ENCODE measurements at regions not wholly inside any gene's neighbourhood (a gene's known extent, or its start where the extent isn't known, plus 50 kb on each side); places are given as distances from the start of the nearest gene placed in this dataset.

DNA sequence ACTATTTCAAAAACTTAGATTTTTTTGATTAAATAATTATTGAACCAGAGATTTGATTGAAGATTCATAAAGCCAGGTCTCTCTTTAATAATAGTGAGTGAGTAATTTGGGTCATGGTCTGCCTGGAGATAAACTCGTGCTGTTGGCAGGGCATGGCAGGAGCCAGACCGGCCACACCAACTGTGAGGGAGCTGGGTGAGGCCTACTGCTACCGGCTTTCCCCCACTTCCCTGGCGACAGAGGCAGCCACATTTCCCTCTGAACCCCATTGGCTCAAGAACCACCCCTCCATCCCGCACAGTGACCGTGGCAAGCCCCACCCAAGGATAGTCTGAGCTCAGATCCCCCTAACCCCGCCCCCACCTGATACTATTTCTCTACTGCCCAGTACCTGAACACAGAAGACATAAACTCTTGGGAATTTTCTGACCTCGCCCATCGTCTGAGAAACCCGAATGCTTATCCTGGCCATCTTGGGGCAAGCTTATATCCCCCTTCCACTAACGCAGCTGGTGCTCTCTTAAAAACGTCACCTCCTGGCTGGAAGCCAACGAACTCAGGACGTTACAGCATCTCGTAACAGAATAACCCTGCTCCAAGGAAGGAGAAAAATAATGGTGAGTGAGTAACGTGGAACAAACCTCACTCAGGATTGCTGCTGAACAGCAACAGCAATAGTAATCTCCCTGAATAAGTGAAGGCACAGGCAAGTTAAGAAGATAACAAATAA is 627.6 kb upstream of the PCDH9 start:
- WGBS, result 72% methylated on average over 16 of the region's 16 CpGs
- DNase-seq (ENCODE audit: low spot score), result no peak
- Histone ChIP-seq H3K27ac (no peak overlapping the region), H3K36me3 (no peaks in the 10 kb centered on the region), H3K4me1 (replicated peaks) (no peaks in the 10 kb centered on the region), H3K9me3 (no peaks in the 10 kb centered on the region), H3K27me3 (replicated peaks; ENCODE audit: insufficient read depth) (no peaks in the 10 kb centered on the region), H3K4me3 (no peak overlapping the region)
- intact Hi-C loops (cut with DNase I), result no loop called here
- TF ChIP-seq, protein P1, sequence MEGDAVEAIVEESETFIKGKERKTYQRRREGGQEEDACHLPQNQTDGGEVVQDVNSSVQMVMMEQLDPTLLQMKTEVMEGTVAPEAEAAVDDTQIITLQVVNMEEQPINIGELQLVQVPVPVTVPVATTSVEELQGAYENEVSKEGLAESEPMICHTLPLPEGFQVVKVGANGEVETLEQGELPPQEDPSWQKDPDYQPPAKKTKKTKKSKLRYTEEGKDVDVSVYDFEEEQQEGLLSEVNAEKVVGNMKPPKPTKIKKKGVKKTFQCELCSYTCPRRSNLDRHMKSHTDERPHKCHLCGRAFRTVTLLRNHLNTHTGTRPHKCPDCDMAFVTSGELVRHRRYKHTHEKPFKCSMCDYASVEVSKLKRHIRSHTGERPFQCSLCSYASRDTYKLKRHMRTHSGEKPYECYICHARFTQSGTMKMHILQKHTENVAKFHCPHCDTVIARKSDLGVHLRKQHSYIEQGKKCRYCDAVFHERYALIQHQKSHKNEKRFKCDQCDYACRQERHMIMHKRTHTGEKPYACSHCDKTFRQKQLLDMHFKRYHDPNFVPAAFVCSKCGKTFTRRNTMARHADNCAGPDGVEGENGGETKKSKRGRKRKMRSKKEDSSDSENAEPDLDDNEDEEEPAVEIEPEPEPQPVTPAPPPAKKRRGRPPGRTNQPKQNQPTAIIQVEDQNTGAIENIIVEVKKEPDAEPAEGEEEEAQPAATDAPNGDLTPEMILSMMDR (IDR thresholded peaks at IDR 0.05), result no peak
- no peak for TF ChIP-seq POLR2AphosphoS5 (IDR thresholded peaks at IDR 0.05)
- TF ChIP-seq POLR2A (IDR thresholded peaks at IDR 0.05), result no peak

GRCh38 chr13:67856955-67857354 is 626.8 kb upstream of the PCDH9 start:
- Histone ChIP-seq H3K9me3 (no peaks in the 10 kb centered on the region), H3K27ac (no peak overlapping the region), H3K27me3 (replicated peaks; ENCODE audit: insufficient read depth) (no peaks in the 10 kb centered on the region), H3K36me3 (no peaks in the 10 kb centered on the region), H3K4me3 (no peak overlapping the region), H3K4me1 (replicated peaks) (no peaks in the 10 kb centered on the region)
- no peak for TF ChIP-seq POLR2A (IDR thresholded peaks at IDR 0.05)
- TF ChIP-seq, protein P1 (IDR thresholded peaks at IDR 0.05), result no peak
- no peak for TF ChIP-seq POLR2AphosphoS5 (IDR thresholded peaks at IDR 0.05)
- DNase-seq (ENCODE audit: low spot score), result no peak
- intact Hi-C loops (cut with DNase I), result no loop called here

- Histone ChIP-seq H3K4me1 (replicated peaks) (no peaks in the 10 kb centered on the region), H3K4me3 (no peak overlapping the region), H3K27ac (no peak overlapping the region), H3K9me3 (no peaks in the 10 kb centered on the region), H3K36me3 (no peaks in the 10 kb centered on the region), H3K27me3 (replicated peaks; ENCODE audit: insufficient read depth) (no peaks in the 10 kb centered on the region)
- TF ChIP-seq, protein P1 (IDR thresholded peaks at IDR 0.05), result no peak
- no peak for TF ChIP-seq POLR2AphosphoS5 (IDR thresholded peaks at IDR 0.05)
- intact Hi-C loops (cut with DNase I), result no loop called here
- WGBS, result 4% methylated on average over 4 of the region's 4 CpGs
- no peak for DNase-seq (ENCODE audit: low spot score)
Observed at GRCh38 chr13:67855741-67856238, 625.7 kb upstream of the PCDH9 start.

GRCh38 chr13:67854990-67855389 is 624.9 kb upstream of the PCDH9 start:
- Histone ChIP-seq H3K4me1 (replicated peaks) (no peaks in the 10 kb centered on the region), H3K36me3 (no peaks in the 10 kb centered on the region), H3K27me3 (replicated peaks; ENCODE audit: insufficient read depth) (no peaks in the 10 kb centered on the region), H3K9me3 (no peaks in the 10 kb centered on the region), H3K4me3 (no peak overlapping the region), H3K27ac (no peak overlapping the region)
- WGBS, result 70% methylated on average over 4 of the region's 4 CpGs
- TF ChIP-seq, protein P1 (IDR thresholded peaks at IDR 0.05), result no peak
- TF ChIP-seq POLR2AphosphoS5 (IDR thresholded peaks at IDR 0.05), result no peak
- no peak for TF ChIP-seq POLR2A (IDR thresholded peaks at IDR 0.05)
- no peak for DNase-seq (ENCODE audit: low spot score)
- intact Hi-C loops (cut with DNase I), result no loop called here

- intact Hi-C loops (cut with DNase I), result no loop called here
- Histone ChIP-seq H3K27me3 (replicated peaks; ENCODE audit: insufficient read depth) (no peaks in the 10 kb centered on the region), H3K36me3 (no peaks in the 10 kb centered on the region), H3K27ac (no peak overlapping the region), H3K4me3 (no peak overlapping the region), H3K9me3 (no peaks in the 10 kb centered on the region), H3K4me1 (replicated peaks) (no peaks in the 10 kb centered on the region)
- no peak for TF ChIP-seq POLR2AphosphoS5 (IDR thresholded peaks at IDR 0.05)
- WGBS, result 87% methylated on average over 2 of the region's 2 CpGs
- no peak for DNase-seq (ENCODE audit: low spot score)
Observed at GRCh38 chr13:67844574-67844973, 614.4 kb upstream of the PCDH9 start.
